H1 (cell line): ENCODE measurements at regions not wholly inside any gene's neighbourhood (a gene's known extent, or its start where the extent isn't known, plus 50 kb on each side); places are given as distances from the start of the nearest gene placed in this dataset.

Experiments
- CTCF ChIA-PET: fragments of 300-600 bp; sonication (Branson Sonifier 250); formaldehyde crosslinking; loops from one replicate; lab custom pipeline; 2021; ENCODE audit not compliant: partially characterized antibody; lab: Charles Lee
- POLR2A ChIA-PET: fragments of 300-600 bp; sonication (Branson Sonifier 250); formaldehyde crosslinking; loops from one replicate; lab custom pipeline; 2021; ENCODE audit warnings: inconsistent platforms; ENCODE audit not compliant: partially characterized antibody; lab: Charles Lee
- DNase-seq, 2 experiments: peaks; one replicate each; pipeline versions ENCODE4 v3.0.0 to v3.0.0-alpha.2; 2010 to 2022; ENCODE audit warnings: low spot score in 2 of 2, low read depth in 1 of 2, mixed read lengths in 1 of 2
- FAIRE-seq: peaks from 2 replicates; lab custom pipeline; 2011; peaks lifted over from hg19 to GRCh38; lab: Jason Lieb, UNC
- H2AFZ ChIP-seq: 2 replicates; pipeline ENCODE4 v1.8.1; 2012; ENCODE audit warnings: low read length, inconsistent platforms
- H2AK5ac ChIP-seq: 2 replicates; pipeline ENCODE4 v1.6.1; 2013; ENCODE audit warnings: low read depth, low read length
- H2BK120ac ChIP-seq: replicated peaks from 2 replicates; pipeline ENCODE3; 2013; ENCODE audit warnings: low read depth, low read length, inconsistent platforms
- H2BK12ac ChIP-seq: 2 replicates; pipeline ENCODE4 v1.6.1; 2013; ENCODE audit warnings: low read depth, low read length
- H2BK15ac ChIP-seq: 2 replicates; pipeline ENCODE4 v1.6.1; 2013; ENCODE audit warnings: low read length
- H2BK20ac ChIP-seq: 2 replicates; pipeline ENCODE4 v1.6.1; 2013; ENCODE audit warnings: low read length
- H2BK5ac ChIP-seq: 2 replicates; pipeline ENCODE4 v1.6.1; 2013; ENCODE audit warnings: low read depth, low read length
- H3K14ac ChIP-seq: 2 replicates; pipeline ENCODE4 v1.6.1; 2013; ENCODE audit warnings: inconsistent platforms; ENCODE audit not compliant: insufficient read length
- H3K18ac ChIP-seq: 2 replicates; pipeline ENCODE4 v1.6.1; 2013; ENCODE audit warnings: low read length; ENCODE audit errors: extremely low read depth
- H3K23ac ChIP-seq: 2 replicates; pipeline ENCODE4 v1.6.1; 2013; ENCODE audit warnings: inconsistent platforms; ENCODE audit not compliant: insufficient read length
- H3K23me2 ChIP-seq: 2 replicates; pipeline ENCODE4 v1.6.1; 2013; ENCODE audit warnings: low read depth, low read length
- H3K27ac ChIP-seq: 2 replicates; pipeline ENCODE4 v1.6.1; 2011; ENCODE audit warnings: low read depth, low read length, inconsistent platforms
- H3K27me3 ChIP-seq, 4 experiments: replicated peaks in 1 of 4; 1 replicate in 1 of 4; 2 replicates in 3 of 4; pipeline versions ENCODE4 v1.6.1 to v1.8.1; 2011 to 2013; ENCODE audit warnings: low read length in 3 of 4, mild to moderate bottlenecking in 3 of 4, inconsistent platforms in 2 of 4, mixed read lengths in 2 of 4, moderate library complexity in 1 of 4; ENCODE audit not compliant: control insufficient read depth in 3 of 4, insufficient read depth in 3 of 4; ENCODE audit errors: extremely low read depth in 1 of 4
- H3K36me3 ChIP-seq, 4 experiments: 2 replicates each; pipeline versions ENCODE4 v1.6.1 to v1.8.1; 2011 to 2013; ENCODE audit warnings: mild to moderate bottlenecking in 4 of 4, low read length in 3 of 4, moderate library complexity in 2 of 4, control low read depth in 1 of 4, inconsistent platforms in 1 of 4; ENCODE audit not compliant: insufficient read depth in 4 of 4, control insufficient read depth in 2 of 4
- H3K4ac ChIP-seq: replicated peaks from 2 replicates; pipeline ENCODE3; 2013; ENCODE audit warnings: low read length, low read depth, mixed read lengths, inconsistent platforms; ENCODE audit not compliant: insufficient read length
- H3K4me1 ChIP-seq, 4 experiments: replicated peaks in 1 of 4; 1 replicate in 1 of 4; 2 replicates in 3 of 4; pipeline versions ENCODE4 v1.6.1 to v1.8.1; 2011 to 2013; ENCODE audit warnings: low read length in 3 of 4, inconsistent platforms in 2 of 4, mixed read lengths in 1 of 4; ENCODE audit not compliant: insufficient read depth in 4 of 4, control insufficient read depth in 3 of 4
- H3K4me2 ChIP-seq, 2 experiments: 2 replicates each; pipeline versions ENCODE4 v1.6.1 to v1.8.1; 2011 to 2013; ENCODE audit warnings: low read depth in 2 of 2, low read length in 2 of 2, control low read depth in 1 of 2, inconsistent platforms in 1 of 2, mild to moderate bottlenecking in 1 of 2; ENCODE audit not compliant: insufficient read depth in 1 of 2
- H3K4me3 ChIP-seq, 4 experiments: fragments of 200-600, 300-600 bp in 1 of 4; sonication (generic), shearing (Covaris generic), sonication (Bioruptor Twin) in 1 of 4; 2 replicates each; pipeline versions ENCODE4 v1.5.1 to v1.8.1; 2011 to 2016; ENCODE audit warnings: low read length in 4 of 4, low read depth in 3 of 4, control low read depth in 2 of 4, inconsistent platforms in 2 of 4, mild to moderate bottlenecking in 2 of 4, mixed read lengths in 1 of 4, moderate library complexity in 1 of 4; ENCODE audit not compliant: insufficient read depth in 2 of 4; ENCODE audit errors: extremely low read depth in 1 of 4
- H3K56ac ChIP-seq: replicated peaks from 2 replicates; pipeline ENCODE3; 2013; ENCODE audit warnings: low read depth, mild to moderate bottlenecking, mixed read lengths, low read length, inconsistent platforms; ENCODE audit not compliant: insufficient read length
- H3K79me1 ChIP-seq: 2 replicates; pipeline ENCODE4 v1.6.1; 2013; ENCODE audit warnings: low read depth, low read length, control low read depth
- H3K79me2 ChIP-seq, 2 experiments: 2 replicates each; pipeline versions ENCODE4 v1.6.1 to v1.8.1; 2012 to 2013; ENCODE audit warnings: low read length in 2 of 2, mild to moderate bottlenecking in 2 of 2, inconsistent platforms in 1 of 2; ENCODE audit not compliant: insufficient read depth in 2 of 2, control insufficient read depth in 1 of 2
- H3K9ac ChIP-seq, 4 experiments: replicated peaks in 1 of 4; 1 replicate in 1 of 4; 2 replicates in 3 of 4; pipeline versions ENCODE4 v1.6.1 to v1.8.1; 2011 to 2013; ENCODE audit warnings: low read depth in 3 of 4, low read length in 3 of 4, control low read depth in 2 of 4, mild to moderate bottlenecking in 2 of 4, moderate library complexity in 2 of 4, inconsistent platforms in 1 of 4; ENCODE audit errors: extremely low read depth in 1 of 4
- H3K9me3 ChIP-seq, 2 experiments: 2 replicates each; pipeline versions ENCODE4 v1.6.1 to v1.8.1; 2012 to 2013; ENCODE audit warnings: mild to moderate bottlenecking in 2 of 2, moderate library complexity in 2 of 2, control low read depth in 1 of 2, inconsistent platforms in 1 of 2, low read depth in 1 of 2, low read length in 1 of 2, mixed read lengths in 1 of 2; ENCODE audit not compliant: insufficient read depth in 2 of 2
- H4K20me1 ChIP-seq, 2 experiments: replicated peaks in 1 of 2; 2 replicates each; pipeline versions ENCODE3 to v1.8.1; 2011 to 2013; ENCODE audit warnings: inconsistent platforms in 2 of 2, low read length in 2 of 2, mild to moderate bottlenecking in 1 of 2; ENCODE audit not compliant: insufficient read depth in 2 of 2, control insufficient read depth in 1 of 2
- H4K5ac ChIP-seq: 2 replicates; pipeline ENCODE4 v1.6.1; 2013; ENCODE audit warnings: low read length, low read depth, mixed read lengths, inconsistent platforms; ENCODE audit not compliant: insufficient read length
- H4K8ac ChIP-seq: 2 replicates; pipeline ENCODE4 v1.8.0; 2013; ENCODE audit warnings: mild to moderate bottlenecking, moderate library complexity, low read length, inconsistent platforms; ENCODE audit not compliant: insufficient read depth; ENCODE audit errors: extremely low read depth
- H4K91ac ChIP-seq: replicated peaks from 2 replicates; pipeline ENCODE3; 2013; ENCODE audit warnings: low read length, mixed read lengths, inconsistent platforms; ENCODE audit not compliant: insufficient read length
- ASH2L ChIP-seq: fragments of 200-600, 300-600 bp; sonication (generic); IDR thresholded peaks from one replicate; pipeline ENCODE4 v1.7.1; 2017; ENCODE audit warnings: low read length
- JUND ChIP-seq: IDR thresholded peaks from 2 replicates; pipeline ENCODE4 v1.6.1; 2011; ENCODE audit warnings: mild to moderate bottlenecking, improper control_type of control experiment, low read length
- MAFK ChIP-seq: IDR thresholded peaks from 2 replicates; pipeline ENCODE4 v1.6.1; 2012; ENCODE audit warnings: low read depth, mild to moderate bottlenecking, improper control_type of control experiment, low read length
- NANOG ChIP-seq: IDR thresholded peaks from 2 replicates; pipeline ENCODE4 v1.6.1; 2011; ENCODE audit warnings: low read length, low read depth, mild to moderate bottlenecking, inconsistent platforms; ENCODE audit not compliant: insufficient read depth, poor library complexity, severe bottlenecking
- PHF8 ChIP-seq: fragments of 200-600 bp; sonication (generic); conservative IDR thresholded peaks from 2 replicates; pipeline ENCODE4 v1.7.1; 2012; ENCODE audit warnings: low read depth, mild to moderate bottlenecking, inconsistent platforms, low read length, moderate library complexity
- POLR2A ChIP-seq, 2 experiments: IDR thresholded peaks; 1 replicate in 1 of 2; 2 replicates in 1 of 2; pipeline ENCODE4 v1.6.1; 2011; ENCODE audit warnings: low read depth in 2 of 2, low read length in 2 of 2, mild to moderate bottlenecking in 2 of 2; ENCODE audit errors: control extremely low read depth in 1 of 2
- RXRA ChIP-seq: IDR thresholded peaks from 2 replicates; pipeline ENCODE4 v1.6.1; 2011; ENCODE audit warnings: low read depth, mild to moderate bottlenecking, low read length, moderate library complexity; ENCODE audit not compliant: insufficient read depth
- TEAD4 ChIP-seq: IDR thresholded peaks from 2 replicates; pipeline ENCODE4 v1.6.1; 2012; ENCODE audit warnings: low read depth, low read length, inconsistent platforms, mixed read lengths
- WGBS, 2 experiments: shearing (Covaris generic) in 1 of 2; methylation state at CpG; one replicate each; pipeline versions ENCODE4 v1.1.6 to v1.1.7; 2013 to 2015; ENCODE audit warnings: low lambda C conversion rate in 2 of 2, mixed read lengths in 2 of 2, inconsistent platforms in 1 of 2, low coverage in 1 of 2, missing lambda C conversion rate in 1 of 2; ENCODE audit not compliant: insufficient replicate concordance in 2 of 2, insufficient coverage in 1 of 2, insufficient read length in 1 of 2; ENCODE audit errors: extremely low coverage in 1 of 2, missing lambda C conversion rate in 1 of 2; 5-methylcytosine and 5-hydroxymethylcytosine counted together

DNA sequence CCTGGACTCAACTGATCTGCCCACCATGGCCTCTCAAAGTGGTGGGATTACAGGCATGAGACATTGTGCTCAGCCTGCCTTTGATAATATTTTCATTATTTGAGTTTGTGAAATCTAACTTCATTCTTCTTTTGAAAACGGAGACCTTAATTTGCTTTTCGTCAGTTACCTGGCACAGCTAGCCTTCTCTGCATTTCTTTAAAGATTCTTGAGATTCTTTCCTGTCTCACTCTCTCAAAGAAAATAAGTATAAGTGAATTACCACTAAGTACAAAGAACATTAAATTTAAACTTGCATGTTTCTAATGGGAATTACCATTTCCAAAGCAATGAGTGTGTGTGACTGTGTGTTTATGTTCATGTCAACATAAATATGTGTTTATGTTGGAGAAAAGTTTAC lies 187.9 kb downstream of the NFKBIZ start:
- Histone ChIP-seq H2AFZ (no peak overlapping the region), H3K79me1 (no peaks in the 10 kb centered on the region), H2AK5ac (no peak overlapping the region), H2BK15ac (no peak overlapping the region), H4K5ac (no peak overlapping the region), H3K56ac (no peak overlapping the region), H3K23me2 (no peaks in the 10 kb centered on the region), H3K4me2 (no peak overlapping the region), H4K8ac (no peak overlapping the region), H3K27ac (no peak overlapping the region), H3K4ac (no peak overlapping the region), H2BK20ac (no peak overlapping the region), H3K14ac (no peak overlapping the region), H3K79me2 (no peaks in the 10 kb centered on the region), H2BK12ac (no peak overlapping the region), H4K91ac (no peak overlapping the region), H3K23ac (no peak overlapping the region), H3K9me3 (peaks cover 7 to 14% of the 10 kb centered on the region in 2 experiments), H3K27me3 (no peaks in the 10 kb centered on the region), H2BK5ac (no peak overlapping the region), H3K9ac (no peak overlapping the region), H2BK120ac (no peak overlapping the region), H3K18ac (no peak overlapping the region), H3K4me3 (no peak overlapping the region), H3K4me1 (no peaks in the 10 kb centered on the region), H4K20me1 (no peaks in the 10 kb centered on the region), H3K36me3 (no peaks in the 10 kb centered on the region)
- CTCF ChIA-PET, result interaction anchor here (0.6 to 0.8 kb wide), 2 partner anchors 12 to 333 kb away, joined by 3 read pairs; no protein-coding TSS in a partner anchor
- POLR2A ChIA-PET, result no interaction called here
- WGBS, 2 experiments, result 72% methylated on average over 2 of the region's 2 CpGs; no CpG with 5 or more reads in 1 of the 2 experiments
- FAIRE-seq, result no peak
- no peak for DNase-seq
- TF ChIP-seq POLR2A (IDR thresholded peaks at IDR 0.05; ENCODE audit: control extremely low read depth in 1 of 2, low read depth in 2 of 2, low read length in 2 of 2) (no peak), TEAD4 (no peak), ASH2L (no peak), NANOG (no peak), MAFK (no peak), RXRA (no peak), JUND (no peak), PHF8 (no peak)
